Sigmoid colon (tissue), 6 donors: ENCODE measurements at regions not wholly inside any gene's neighbourhood (a gene's known extent, or its start where the extent isn't known, plus 50 kb on each side); places are given as distances from the start of the nearest gene placed in this dataset.

ENCODE experiments used
- DNase-seq: peaks from one replicate; pipeline ENCODE4 v3.0.0-alpha.2; 2019
- H3K27ac ChIP-seq, 4 donors: fragments of 200-600 bp; sonication (generic); one replicate each; pipeline ENCODE4 v1.5.1; 2016 to 2019; ENCODE audit warnings: mild to moderate bottlenecking in 1 of 4
- H3K27me3 ChIP-seq, 3 donors: fragments of 200-600 bp; sonication (generic); one replicate each; pipeline ENCODE4 v1.5.1; 2019; ENCODE audit warnings: mild to moderate bottlenecking in 1 of 3
- H3K36me3 ChIP-seq, 4 donors: fragments of 200-600 bp; sonication (generic); one replicate each; pipeline ENCODE4 v1.5.1; 2016 to 2019
- H3K4me1 ChIP-seq, 4 donors: fragments of 200-600 bp; sonication (generic); one replicate each; pipeline ENCODE4 v1.5.1; 2017 to 2019
- H3K4me3 ChIP-seq, 4 donors: fragments of 200-600 bp; sonication (generic); one replicate each; pipeline ENCODE4 v1.5.1; 2017 to 2019; ENCODE audit warnings: mild to moderate bottlenecking in 2 of 4, moderate library complexity in 1 of 4
- H3K9me3 ChIP-seq, 4 donors: fragments of 200-600 bp in 3 of 4; sonication (generic) in 3 of 4; one replicate each; pipeline versions ENCODE4 v1.5.1 to v1.6.1; 2013 to 2019
- CTCF ChIP-seq, 4 experiments: fragments of 450-650 bp in 3 of 4; fragments of 200-600 bp in 1 of 4; IDR thresholded peaks; one replicate each; pipeline ENCODE4 v1.5.1; 2016 to 2019; ENCODE audit warnings: antibody characterized with exemption in 4 of 4, mild to moderate bottlenecking in 3 of 4, moderate library complexity in 2 of 4
- EP300 ChIP-seq, 4 donors: sonication (generic); formaldehyde crosslinking; IDR thresholded peaks; one replicate each; pipeline ENCODE4 v1.6.1; 2017; ENCODE audit warnings: antibody characterized with exemption in 4 of 4
- POLR2A ChIP-seq, 2 donors: fragments of 450-650 bp; IDR thresholded peaks; one replicate each; pipeline ENCODE4 v1.6.1; 2016; ENCODE audit warnings: antibody characterized with exemption in 2 of 2, mild to moderate bottlenecking in 2 of 2, moderate library complexity in 2 of 2
- POLR2AphosphoS5 ChIP-seq, 4 donors: sonication (generic); formaldehyde crosslinking; IDR thresholded peaks; one replicate each; pipeline ENCODE4 v1.6.1; 2017; ENCODE audit warnings: antibody characterized with exemption in 4 of 4
- WGBS, 2 donors: extraction: QIAGEN DNeasy Blood & Tissue Kit; methylation state at CpG; one replicate each; pipeline ENCODE4 v1.1.7; 2013; 5-methylcytosine and 5-hydroxymethylcytosine counted together
- intact Hi-C: fragments of 100-400 bp; cut with DNase I; formaldehyde crosslinking; loops from one replicate; pipeline ENCODE4 v1.15.1; 2023
- donor health status: healthy with polysubstance abuse.
- donor health status: healthy.

DNA sequence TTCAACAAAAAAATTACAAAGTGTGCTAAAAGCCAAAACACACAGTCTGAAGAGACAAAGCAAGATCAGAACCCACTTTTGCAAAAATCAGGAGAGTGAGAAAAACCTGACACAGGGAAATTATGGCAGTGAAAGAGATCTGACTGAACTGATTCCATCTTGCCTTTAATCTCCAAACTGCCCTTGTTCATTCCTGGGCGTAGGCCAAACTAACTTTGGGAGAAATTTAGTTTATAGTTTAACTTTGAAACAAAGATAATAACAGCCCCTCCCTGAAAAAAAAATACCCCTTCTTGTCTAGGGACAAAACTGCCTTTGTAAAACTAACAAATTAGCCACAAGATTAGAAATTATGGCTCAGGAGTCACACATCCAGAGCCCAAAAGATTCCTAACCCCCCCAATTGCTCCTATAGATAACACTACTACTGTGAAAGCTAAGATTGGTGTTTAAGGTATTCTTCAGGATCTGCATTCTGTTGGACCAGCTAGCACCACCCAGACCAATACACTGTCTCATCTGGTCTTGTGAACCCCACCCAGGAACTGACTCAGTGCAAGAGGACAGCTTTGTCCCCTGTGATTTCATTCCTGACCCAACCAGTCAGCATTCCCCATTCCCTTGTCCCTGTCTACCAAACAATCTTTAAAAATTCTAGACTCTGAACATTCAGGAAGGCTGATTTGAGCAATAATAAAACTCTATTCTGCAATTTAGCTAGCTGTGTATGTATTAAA is 226.1 kb upstream of the SH3BP4 start:
- no peaks in the 10 kb centered on the region for H3K4me1 ChIP-seq
- TF ChIP-seq POLR2A (IDR thresholded peaks at IDR 0.05) (no peak), POLR2AphosphoS5 (IDR thresholded peaks at IDR 0.05) (no peak), EP300 (IDR thresholded peaks at IDR 0.05) (no peak), CTCF (IDR thresholded peaks at IDR 0.05) (no peak)
- DNase-seq = no peak
- H3K9me3 ChIP-seq = no peaks in the 10 kb centered on the region
- intact Hi-C loops = no loop called here
- no peaks in the 10 kb centered on the region for H3K27me3 ChIP-seq
- no peak overlapping the region for H3K27ac ChIP-seq
- 24 to 77% methylated on average over 1 of the region's 1 CpG for WGBS, 2 donors
- no peak overlapping the region for H3K4me3 ChIP-seq
- no peaks in the 10 kb centered on the region for H3K36me3 ChIP-seq

DNA sequence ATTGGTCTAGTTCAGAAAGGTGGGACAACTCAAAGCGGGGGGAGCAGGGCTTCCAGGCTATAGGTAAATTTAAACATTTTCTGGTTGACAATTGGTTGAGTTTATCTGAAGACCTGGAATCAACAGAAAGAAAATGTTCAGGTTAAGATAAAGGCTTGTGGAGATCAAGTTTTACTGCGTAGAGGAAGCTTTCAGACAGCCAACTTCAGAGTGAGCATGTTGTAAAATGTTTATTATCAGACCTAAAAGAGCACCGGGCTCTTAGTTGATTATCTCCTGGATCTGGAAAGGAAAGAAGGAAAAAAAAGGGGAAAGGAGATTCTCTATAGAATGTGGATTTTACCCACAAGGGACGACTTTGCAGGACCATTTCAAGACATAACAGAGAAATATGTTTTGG is 227.0 kb upstream of the SH3BP4 start:
- no peaks in the 10 kb centered on the region for H3K4me1 ChIP-seq
- no peak overlapping the region for H3K4me3 ChIP-seq
- WGBS, 2 donors = 14 to 63% methylated on average over 4 of the region's 4 CpGs
- H3K27ac ChIP-seq = no peak overlapping the region
- DNase-seq = no peak
- intact Hi-C loops = no loop called here
- H3K36me3 ChIP-seq = no peaks in the 10 kb centered on the region
- H3K27me3 ChIP-seq = no peaks in the 10 kb centered on the region
- TF ChIP-seq POLR2A (IDR thresholded peaks at IDR 0.05) = no peak
- TF ChIP-seq EP300 (IDR thresholded peaks at IDR 0.05) = no peak
- TF ChIP-seq CTCF (IDR thresholded peaks at IDR 0.05) = no peak
- TF ChIP-seq POLR2AphosphoS5 (IDR thresholded peaks at IDR 0.05) = no peak
- no peaks in the 10 kb centered on the region for H3K9me3 ChIP-seq

DNA sequence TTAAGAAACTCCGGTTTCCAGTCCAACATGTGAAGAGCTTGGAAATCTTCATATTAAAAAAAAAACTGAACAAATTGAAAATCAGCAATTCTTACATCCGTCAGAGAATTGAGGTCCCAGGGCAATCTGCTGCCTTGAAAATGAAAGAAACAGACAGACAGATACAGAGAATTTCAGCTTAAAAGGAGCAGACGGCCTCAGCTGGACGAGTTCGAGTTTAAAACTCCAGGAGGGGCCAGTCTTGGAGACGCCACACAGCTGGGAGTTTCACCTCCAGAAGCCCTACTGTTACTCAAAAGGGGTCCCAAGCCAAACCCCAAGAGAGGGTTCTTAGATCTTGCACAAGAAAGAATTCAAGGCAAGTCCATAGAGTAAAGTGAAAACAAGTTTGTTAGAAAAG is 226.5 kb upstream of the ARL4C start:
- no peaks in the 10 kb centered on the region for H3K36me3 ChIP-seq
- no peak for DNase-seq
- intact Hi-C loops = no loop called here
- no peak for TF ChIP-seq POLR2AphosphoS5 (IDR thresholded peaks at IDR 0.05)
- no peak for TF ChIP-seq CTCF (IDR thresholded peaks at IDR 0.05)
- no peak for TF ChIP-seq EP300 (IDR thresholded peaks at IDR 0.05)
- no peak for TF ChIP-seq POLR2A (IDR thresholded peaks at IDR 0.05)
- H3K9me3 ChIP-seq = no peaks in the 10 kb centered on the region
- whole genome bisulfite sequencing, 2 donors = 66 to 89% methylated on average over 6 of the region's 6 CpGs
- H3K4me1 ChIP-seq = no peaks in the 10 kb centered on the region
- H3K27ac ChIP-seq = no peak overlapping the region
- no peak overlapping the region for H3K4me3 ChIP-seq
- no peaks in the 10 kb centered on the region for H3K27me3 ChIP-seq

GRCh38 chr2:234722176-234722575 is 225.3 kb upstream of the ARL4C start:
- H3K27ac ChIP-seq = no peak overlapping the region
- no peak overlapping the region for H3K4me3 ChIP-seq
- H3K9me3 ChIP-seq = no peaks in the 10 kb centered on the region
- H3K27me3 ChIP-seq = no peaks in the 10 kb centered on the region
- TF ChIP-seq CTCF (IDR thresholded peaks at IDR 0.05) (no peak), POLR2A (IDR thresholded peaks at IDR 0.05) (no peak), POLR2AphosphoS5 (IDR thresholded peaks at IDR 0.05) (no peak), EP300 (IDR thresholded peaks at IDR 0.05) (no peak)
- H3K36me3 ChIP-seq = no peaks in the 10 kb centered on the region
- DNase-seq = no peak
- intact Hi-C loops = no loop called here
- no peaks in the 10 kb centered on the region for H3K4me1 ChIP-seq
